Activated naive CD8-positive, alpha-beta T cell treated with anti-CD3 and anti-CD28 coated beads, Interleukin-2, amount 50 U/mL, for 16 hours (primary cell): ENCODE measurements at regions not wholly inside any gene's neighbourhood (a gene's known extent, or its start where the extent isn't known, plus 50 kb on each side); places are given as distances from the start of the nearest gene placed in this dataset.

Experiments
- DNase-seq: peaks from one replicate; pipeline ENCODE4 v3.0.0-alpha.2; 2020; ENCODE audit warnings: low read depth, low spot score

GRCh38 chr2:129277585-129277981 is 701.9 kb upstream of the RAB6C start:
- no peak for DNase-seq

DNA sequence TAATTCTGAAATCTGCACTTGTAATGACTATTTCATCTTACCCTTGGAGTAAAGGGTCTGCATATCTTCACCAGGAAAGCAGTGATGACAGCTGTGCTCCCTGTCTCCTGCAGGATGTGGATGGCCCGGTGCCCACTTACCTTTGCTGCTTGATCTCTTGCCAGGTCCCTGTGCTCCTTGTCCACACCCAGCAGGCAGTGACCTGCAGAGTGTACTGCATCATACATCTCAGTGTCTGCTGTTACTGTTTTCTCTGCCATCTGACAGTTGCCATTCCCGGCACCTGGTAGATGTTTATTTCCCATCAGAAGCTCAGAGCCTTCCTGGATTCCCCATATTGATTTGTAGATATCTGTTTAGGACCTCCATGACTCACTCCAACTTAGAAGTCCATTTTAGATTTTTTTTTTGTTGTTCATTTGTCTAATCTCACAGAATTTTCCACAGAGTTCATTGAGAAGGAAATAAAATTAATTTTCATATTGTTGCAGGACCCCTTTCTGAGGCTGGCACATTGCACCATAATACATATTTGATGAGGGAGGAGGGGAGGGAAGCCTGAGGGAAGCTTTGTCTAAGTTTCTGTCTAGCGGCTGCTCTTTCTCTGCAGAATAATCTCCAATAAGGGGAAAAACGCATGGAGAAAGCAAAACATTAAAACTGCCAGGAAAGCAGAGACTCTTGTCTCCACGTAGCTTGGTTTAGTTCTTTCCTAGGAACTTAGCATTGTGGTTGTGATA is 697.5 kb upstream of the RAB6C start:
- no peak for DNase-seq

- no peak for DNase-seq
These were observed 694.5 kb upstream of the RAB6C start for GRCh38 chr2:129285012-129285411.

- no peak for DNase-seq
These were observed 686.1 kb upstream of the RAB6C start for GRCh38 chr2:129293326-129293725.

- DNase-seq, result no peak
These were observed 683.1 kb upstream of the RAB6C start for GRCh38 chr2:129296396-129296795.

- DNase-seq, result no peak
These were observed 682.7 kb upstream of the RAB6C start for GRCh38 chr2:129296806-129297205.

DNA sequence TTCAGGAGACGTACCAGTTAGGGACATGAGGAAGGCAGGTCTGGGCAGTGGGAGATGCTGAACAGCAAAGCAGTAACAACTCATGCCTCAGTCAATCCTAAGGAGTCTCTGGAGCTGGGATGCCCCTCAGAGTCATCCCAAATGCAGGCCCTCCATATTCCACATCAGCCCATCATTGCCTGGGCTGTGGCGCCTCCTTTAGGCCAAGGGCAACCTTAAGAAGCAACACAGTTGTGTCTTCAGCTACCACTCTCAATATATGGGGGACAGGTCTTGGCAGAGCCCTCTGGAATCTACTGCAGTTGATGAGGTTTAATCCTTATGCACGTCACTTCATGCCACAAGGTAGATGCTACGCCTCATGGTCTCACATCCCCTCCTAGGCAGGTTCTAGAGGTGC is 682.0 kb upstream of the RAB6C start:
- no peak for DNase-seq

DNA sequence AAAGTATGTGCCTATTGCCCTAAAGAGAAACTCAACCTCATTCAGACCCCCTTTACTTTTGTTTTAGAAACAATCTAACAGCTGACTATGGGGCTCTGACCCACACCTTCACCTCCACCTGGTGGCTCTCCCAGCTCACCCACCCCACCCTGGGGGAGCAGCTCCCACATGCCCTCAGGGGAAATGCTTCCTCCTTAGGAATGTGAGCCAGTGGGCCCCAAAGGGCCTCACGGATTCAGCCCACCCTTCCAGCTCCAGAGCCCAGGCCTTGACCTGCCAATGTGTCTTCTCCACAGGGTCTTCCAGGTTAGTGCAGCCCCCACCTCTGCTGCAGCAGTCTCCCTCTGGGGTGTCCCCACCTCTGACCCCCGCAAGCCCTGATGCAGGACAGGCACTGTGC is 680.1 kb upstream of the RAB6C start:
- no peak for DNase-seq

DNA sequence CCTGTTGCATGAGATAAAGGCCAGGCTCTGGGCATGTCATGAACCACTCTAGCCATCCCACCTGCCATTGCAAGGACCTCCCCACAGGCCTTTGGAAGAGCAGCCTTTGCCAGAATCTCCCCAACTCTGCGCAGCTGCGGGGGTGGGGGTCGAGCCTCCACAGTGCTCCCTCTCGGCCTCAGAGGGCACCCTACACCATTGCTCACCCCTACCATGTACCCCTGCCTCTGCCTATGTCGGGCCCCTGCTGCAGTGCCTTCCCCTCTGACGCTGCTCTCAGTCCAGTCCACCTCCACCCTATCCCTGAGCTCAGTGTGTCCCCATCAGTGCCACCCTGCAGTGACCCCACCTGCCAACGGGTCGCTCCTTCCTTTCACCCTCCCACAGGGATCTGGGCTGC is 679.7 kb upstream of the RAB6C start:
- no peak for DNase-seq

- no peak for DNase-seq
These were observed 679.0 kb upstream of the RAB6C start for GRCh38 chr2:129300456-129300855.

- no peak for DNase-seq
These were observed 678.0 kb upstream of the RAB6C start for GRCh38 chr2:129301431-129301913.

- DNase-seq, result no peak
These were observed 677.4 kb upstream of the RAB6C start for GRCh38 chr2:129302106-129302505.

- no peak for DNase-seq
These were observed 676.8 kb upstream of the RAB6C start for GRCh38 chr2:129302561-129303183.

GRCh38 chr2:129314120-129314519 is 665.3 kb upstream of the RAB6C start:
- DNase-seq, result no peak

GRCh38 chr2:129318581-129319421 is 660.7 kb upstream of the RAB6C start:
- DNase-seq, result no peak

- DNase-seq, result no peak
These were observed 660.1 kb upstream of the RAB6C start for GRCh38 chr2:129319422-129319717.

DNA sequence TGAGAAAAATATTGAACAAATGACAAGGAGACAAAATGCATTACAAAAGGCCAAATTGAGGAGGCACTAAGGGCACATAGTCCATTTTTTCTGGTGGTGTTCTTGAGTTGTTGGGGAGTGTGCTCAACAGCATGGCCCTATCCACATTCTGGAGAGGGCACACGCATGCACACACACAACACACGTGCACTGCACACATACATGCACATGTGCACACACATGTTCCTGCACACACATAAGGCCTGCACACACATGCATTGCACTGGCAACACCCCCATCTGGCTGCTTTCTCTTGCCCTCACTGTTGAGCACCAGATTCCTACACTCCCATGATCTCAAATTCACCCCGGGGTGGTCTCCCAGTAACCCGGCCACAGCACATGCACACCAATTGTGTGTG is 659.2 kb upstream of the RAB6C start:
- DNase-seq, result no peak

DNA sequence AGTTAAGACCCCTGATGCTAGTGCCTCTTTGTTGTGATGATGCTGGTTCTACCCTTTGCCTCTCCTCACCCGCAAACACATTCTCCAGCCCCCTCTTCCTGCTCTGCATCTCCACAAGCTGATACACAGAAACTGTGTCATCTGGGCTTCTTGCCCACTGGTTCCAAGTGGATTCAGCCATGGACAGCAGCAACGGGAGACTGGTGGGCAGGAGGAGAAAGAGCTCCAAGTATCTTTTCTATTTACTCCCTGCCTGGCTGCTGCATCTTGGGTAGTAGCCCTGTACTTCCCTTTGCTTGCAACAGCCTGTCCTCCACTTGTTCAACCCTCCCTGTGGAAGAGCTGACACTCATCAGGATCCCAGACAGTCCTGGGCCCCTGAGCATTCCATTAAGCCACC is 655.1 kb upstream of the RAB6C start:
- no peak for DNase-seq

DNA sequence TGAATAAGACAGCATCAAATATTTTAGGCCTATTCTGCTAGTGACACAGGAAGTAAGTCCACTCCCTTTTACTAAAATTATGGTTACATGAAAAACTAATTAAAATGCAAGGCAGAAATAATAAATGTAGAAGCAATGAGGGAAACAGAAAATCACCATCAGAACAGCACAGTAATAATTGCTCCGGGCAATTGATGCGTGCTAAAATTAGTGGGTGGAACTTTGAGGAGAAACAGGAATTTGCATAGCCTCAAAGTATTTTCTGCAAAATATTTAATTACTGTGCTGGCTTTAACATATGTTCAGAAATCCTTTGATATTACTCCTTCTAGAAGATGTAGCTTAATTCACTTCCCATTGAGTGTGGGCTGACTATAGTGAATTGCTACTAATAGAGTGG is 654.3 kb upstream of the RAB6C start:
- DNase-seq, result no peak

DNA sequence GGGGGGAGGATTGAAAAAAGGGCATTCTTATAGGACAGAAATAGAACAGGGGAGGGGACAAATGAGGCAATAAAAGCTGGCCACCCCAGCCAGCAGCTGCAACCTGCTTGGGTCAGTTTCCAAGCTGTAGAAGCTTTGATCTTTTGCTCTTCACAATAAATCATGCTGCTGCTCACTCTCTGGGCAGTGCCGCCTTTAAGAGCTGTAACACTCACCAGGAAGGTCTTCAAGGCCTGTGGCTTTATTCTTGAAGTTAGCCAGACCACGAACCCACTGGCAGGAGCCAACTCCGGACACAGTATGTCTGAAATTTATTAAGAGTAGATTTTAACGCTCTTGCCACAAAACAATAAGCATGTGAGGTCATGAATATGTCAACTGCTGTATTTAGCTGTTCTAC is 649.9 kb upstream of the RAB6C start:
- DNase-seq, result no peak

GRCh38 chr2:129330504-129330903 is 649.0 kb upstream of the RAB6C start:
- no peak for DNase-seq

GRCh38 chr2:129331638-129332037 is 647.8 kb upstream of the RAB6C start:
- no peak for DNase-seq

DNA sequence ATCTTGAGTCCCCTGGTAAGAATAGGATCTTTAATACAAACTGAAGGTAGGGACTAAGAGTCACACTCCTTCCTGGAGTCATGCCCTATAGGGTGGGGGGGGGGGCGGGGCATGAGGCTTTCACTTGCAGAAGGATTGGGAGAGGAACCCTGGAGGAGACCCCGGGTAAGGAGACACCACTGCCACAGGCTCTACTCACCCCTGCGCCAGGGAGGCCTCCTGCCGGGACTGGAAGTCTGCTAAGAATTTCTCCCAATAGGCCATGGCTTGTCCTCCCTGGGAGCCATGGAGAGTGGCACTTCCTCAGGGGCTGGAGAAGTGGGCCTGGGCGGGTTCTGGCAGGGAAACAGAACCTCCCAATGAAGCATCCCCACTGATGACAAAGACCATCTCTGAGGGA is 645.3 kb upstream of the RAB6C start:
- DNase-seq, result no peak
